ENCODE measurements at regions not wholly inside any gene's neighbourhood (a gene's known extent, or its start where the extent isn't known, plus 50 kb on each side); places are given as distances from the start of the nearest gene placed in this dataset.

DNA sequence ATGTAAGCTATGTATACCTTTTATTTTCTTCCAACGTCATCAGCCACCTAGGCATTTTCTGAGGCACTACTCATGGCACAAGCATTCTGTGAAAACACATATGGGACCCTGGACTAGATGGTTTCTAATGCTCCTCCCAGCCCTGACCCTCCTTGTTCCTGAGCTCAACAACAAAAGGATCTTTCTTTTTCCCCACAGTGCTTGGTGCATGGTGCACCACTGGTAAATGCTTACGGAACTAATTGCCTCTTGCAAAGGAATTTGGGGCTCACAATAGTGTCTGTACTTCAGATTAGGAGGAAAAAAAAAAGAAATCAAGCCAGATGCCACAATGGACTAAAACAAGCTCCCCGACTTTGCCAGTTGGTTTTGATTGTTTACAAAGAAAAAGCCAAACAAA lies 390.5 kb downstream of the PLPP3 start:
- Mint-ChIP-seq H3K27ac (no peak overlapping the region), H3K36me3 (ENCODE audit: low read depth) (no peaks in the 10 kb centered on the region), H3K4me1 (ENCODE audit: low read depth) (peaks cover 7% of the 10 kb centered on the region; the same call in 1 of the 2 replicates), H3K4me3 (no peak overlapping the region), H3K9me3 (peaks cover 3% of the 10 kb centered on the region; the same call in 1 of the 2 replicates), H3K27me3 (ENCODE audit: insufficient read depth) (no peaks in the 10 kb centered on the region)
- no peak for DNase-seq
- TF ChIP-seq, protein P1, sequence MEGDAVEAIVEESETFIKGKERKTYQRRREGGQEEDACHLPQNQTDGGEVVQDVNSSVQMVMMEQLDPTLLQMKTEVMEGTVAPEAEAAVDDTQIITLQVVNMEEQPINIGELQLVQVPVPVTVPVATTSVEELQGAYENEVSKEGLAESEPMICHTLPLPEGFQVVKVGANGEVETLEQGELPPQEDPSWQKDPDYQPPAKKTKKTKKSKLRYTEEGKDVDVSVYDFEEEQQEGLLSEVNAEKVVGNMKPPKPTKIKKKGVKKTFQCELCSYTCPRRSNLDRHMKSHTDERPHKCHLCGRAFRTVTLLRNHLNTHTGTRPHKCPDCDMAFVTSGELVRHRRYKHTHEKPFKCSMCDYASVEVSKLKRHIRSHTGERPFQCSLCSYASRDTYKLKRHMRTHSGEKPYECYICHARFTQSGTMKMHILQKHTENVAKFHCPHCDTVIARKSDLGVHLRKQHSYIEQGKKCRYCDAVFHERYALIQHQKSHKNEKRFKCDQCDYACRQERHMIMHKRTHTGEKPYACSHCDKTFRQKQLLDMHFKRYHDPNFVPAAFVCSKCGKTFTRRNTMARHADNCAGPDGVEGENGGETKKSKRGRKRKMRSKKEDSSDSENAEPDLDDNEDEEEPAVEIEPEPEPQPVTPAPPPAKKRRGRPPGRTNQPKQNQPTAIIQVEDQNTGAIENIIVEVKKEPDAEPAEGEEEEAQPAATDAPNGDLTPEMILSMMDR (IDR thresholded peaks at IDR 0.05): no peak

DNA sequence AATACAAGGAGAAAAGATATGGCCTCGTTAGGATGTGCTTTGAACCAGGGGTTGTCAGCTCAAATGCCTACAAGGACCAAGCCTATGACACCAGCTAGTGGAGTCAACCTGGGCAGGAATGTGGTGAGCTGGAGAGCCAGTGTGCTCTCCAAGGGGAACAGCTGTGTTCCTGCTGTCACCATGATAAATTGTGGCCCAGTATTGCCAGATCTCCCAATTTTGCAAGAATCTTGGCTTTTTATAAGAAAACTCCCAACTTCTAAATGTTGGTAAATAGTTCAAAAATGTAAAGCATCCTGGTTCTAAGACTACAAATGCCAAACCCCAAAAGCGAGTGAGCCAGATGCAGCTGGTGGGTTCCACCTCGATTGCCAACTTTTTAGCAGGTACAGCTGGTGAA lies 391.1 kb downstream of the PLPP3 start:
- TF ChIP-seq, protein P1 (IDR thresholded peaks at IDR 0.05): no peak
- DNase-seq: no peak
- Mint-ChIP-seq H3K27ac (no peak overlapping the region), H3K4me3 (no peak overlapping the region), H3K27me3 (ENCODE audit: insufficient read depth) (no peaks in the 10 kb centered on the region), H3K36me3 (ENCODE audit: low read depth) (no peaks in the 10 kb centered on the region), H3K9me3 (peaks cover 3% of the 10 kb centered on the region; the same call in 1 of the 2 replicates), H3K4me1 (ENCODE audit: low read depth) (peaks cover 7% of the 10 kb centered on the region; the same call in 1 of the 2 replicates)

DNA sequence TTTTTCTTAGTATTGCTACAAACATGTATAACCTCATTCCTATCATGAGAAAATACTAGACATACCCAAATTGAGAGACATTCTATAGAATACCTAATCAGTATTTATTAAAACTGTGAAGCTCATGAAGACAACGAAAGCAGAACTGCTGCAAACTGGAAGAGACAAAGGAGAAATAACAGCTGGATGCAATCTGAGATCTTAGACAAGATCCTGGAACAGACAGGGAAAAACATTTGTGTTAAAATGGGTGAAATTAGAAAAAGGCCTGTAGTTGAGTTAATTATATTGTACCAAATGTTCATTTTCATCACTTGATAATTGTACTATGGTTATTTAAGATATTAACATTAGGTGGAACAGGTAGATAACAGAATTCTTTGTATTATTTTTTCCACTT lies 392.0 kb downstream of the PLPP3 start:
- H3K27me3 Mint-ChIP-seq (ENCODE audit: insufficient read depth): no peaks in the 10 kb centered on the region
- H3K4me3 Mint-ChIP-seq: no peak overlapping the region
- no peaks in the 10 kb centered on the region for H3K36me3 Mint-ChIP-seq (ENCODE audit: low read depth)
- no peak for DNase-seq
- H3K9me3 Mint-ChIP-seq: peaks cover 3% of the 10 kb centered on the region; the same call in 1 of the 2 replicates
- TF ChIP-seq, protein P1 (IDR thresholded peaks at IDR 0.05): no peak
- peaks cover 7% of the 10 kb centered on the region; the same call in 1 of the 2 replicates for H3K4me1 Mint-ChIP-seq (ENCODE audit: low read depth)
- H3K27ac Mint-ChIP-seq: no peak overlapping the region

DNA sequence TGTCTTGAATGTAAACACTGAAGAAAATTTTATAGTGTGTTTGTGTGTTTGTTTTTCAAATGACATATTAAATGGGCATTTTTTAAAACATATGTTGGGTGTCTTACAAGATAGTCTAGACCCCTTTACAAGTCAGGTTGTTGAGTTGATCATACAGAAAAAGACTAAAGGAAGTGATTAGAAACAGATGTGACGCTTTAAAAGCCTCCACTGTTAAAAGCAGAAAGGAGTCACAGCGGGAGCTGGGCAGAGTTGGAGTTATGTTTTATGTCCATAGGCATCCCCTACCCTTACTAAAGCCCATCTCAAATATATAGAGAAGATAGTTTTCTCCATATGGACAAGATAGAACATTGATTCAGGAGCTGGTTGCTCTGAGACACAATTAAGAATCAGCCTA lies 393.9 kb downstream of the PLPP3 start:
- no peak overlapping the region for H3K4me3 Mint-ChIP-seq
- no peaks in the 10 kb centered on the region for H3K36me3 Mint-ChIP-seq (ENCODE audit: low read depth)
- no peak overlapping the region for H3K27ac Mint-ChIP-seq
- TF ChIP-seq, protein P1 (IDR thresholded peaks at IDR 0.05): no peak
- DNase-seq: no peak
- H3K27me3 Mint-ChIP-seq (ENCODE audit: insufficient read depth): no peaks in the 10 kb centered on the region
- H3K9me3 Mint-ChIP-seq: no peaks in the 10 kb centered on the region; the same call in 1 of the 2 replicates
- no peaks in the 10 kb centered on the region; the same call in 1 of the 2 replicates for H3K4me1 Mint-ChIP-seq (ENCODE audit: low read depth)

DNA sequence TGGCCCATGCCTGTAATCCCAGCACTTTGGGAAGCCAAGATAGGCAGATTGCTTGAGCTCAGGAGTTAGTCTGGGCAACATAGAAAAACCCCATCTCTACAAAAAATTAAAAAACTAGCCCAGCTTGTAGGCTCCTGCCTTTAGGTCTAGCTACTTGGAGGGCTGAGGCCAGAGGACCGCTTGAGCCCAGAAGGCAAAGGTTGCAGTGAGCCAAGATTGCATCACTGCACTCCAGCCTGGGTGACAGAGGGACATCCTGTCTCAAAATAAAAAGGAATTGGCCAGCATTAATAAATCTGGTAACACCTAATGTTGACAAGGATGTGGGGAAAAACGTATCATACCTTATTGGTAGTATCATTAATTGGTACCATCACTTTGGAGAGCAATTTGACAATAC lies 396.2 kb downstream of the PLPP3 start:
- H3K4me3 Mint-ChIP-seq: no peak overlapping the region
- no peaks in the 10 kb centered on the region for H3K36me3 Mint-ChIP-seq (ENCODE audit: low read depth)
- no peaks in the 10 kb centered on the region for H3K27me3 Mint-ChIP-seq (ENCODE audit: insufficient read depth)
- no peaks in the 10 kb centered on the region; the same call in 1 of the 2 replicates for H3K9me3 Mint-ChIP-seq
- no peaks in the 10 kb centered on the region for H3K4me1 Mint-ChIP-seq (ENCODE audit: low read depth)
- TF ChIP-seq, protein P1 (IDR thresholded peaks at IDR 0.05): no peak
- no peak overlapping the region for H3K27ac Mint-ChIP-seq
- no peak for DNase-seq
